SU-DHL-6 (cell line): ENCODE measurements at regions not wholly inside any gene's neighbourhood (a gene's known extent, or its start where the extent isn't known, plus 50 kb on each side); places are given as distances from the start of the nearest gene placed in this dataset.

Experiments
- CTCF ChIP-seq: fragments of 200-600 bp; sonication (generic); IDR thresholded peaks from one replicate; pipeline ENCODE4 v1.5.1; 2017; ENCODE audit warnings: antibody characterized with exemption, mild to moderate bottlenecking, low read length, moderate library complexity; ENCODE audit not compliant: insufficient read depth, poor library complexity, severe bottlenecking
- EZH2phosphoT487 ChIP-seq: fragments of 200-600 bp; sonication (generic), shearing (Covaris generic); conservative IDR thresholded peaks from 2 replicates; pipeline ENCODE4 v1.6.1; 2018; ENCODE audit warnings: mild to moderate bottlenecking, antibody characterized with exemption, low read length, moderate library complexity, mixed read lengths

- no peak for TF ChIP-seq CTCF
- TF ChIP-seq EZH2phosphoT487: no peak
Measured at GRCh38 chr5:93255796-93256195, 325.2 kb downstream of the NR2F1-AS1 start.
